Endothelial cell of umbilical vein (primary cell): ENCODE measurements at regions not wholly inside any gene's neighbourhood (a gene's known extent, or its start where the extent isn't known, plus 50 kb on each side); places are given as distances from the start of the nearest gene placed in this dataset.

Experiments
- BruUV-seq: library from RNA; stranded (reverse); fragments of 400-500 nt; replicated peaks from 2 replicates; lab custom pipeline; 2021; lab: Mats Ljungman, UMichigan
- CTCF ChIA-PET: fragments of 300-600, 350-600 bp; sonication (Branson Sonifier 250); formaldehyde crosslinking; loops from one replicate; lab custom pipeline; 2021; ENCODE audit warnings: antibody characterized with exemption, inconsistent platforms; lab: Charles Lee
- POLR2A ChIA-PET: fragments of 300-600, 350-600 bp; sonication (Branson Sonifier 250); formaldehyde crosslinking; loops from one replicate; lab custom pipeline; 2021; ENCODE audit warnings: antibody characterized with exemption, inconsistent platforms; lab: Charles Lee
- DNase-seq: peaks from one replicate; pipeline ENCODE4 v3.0.0-alpha.2; 2011; ENCODE audit warnings: low read depth, low spot score
- FAIRE-seq: peaks from 2 replicates; lab custom pipeline; 2011; peaks lifted over from hg19 to GRCh38; lab: Jason Lieb, UNC
- H2AFZ ChIP-seq: 2 replicates; pipeline ENCODE4 v1.6.0; 2012; ENCODE audit warnings: low read depth, low read length, control low read depth, inconsistent platforms
- H3K27ac ChIP-seq: 2 replicates; pipeline ENCODE4 v1.5.1; 2011; ENCODE audit warnings: low read depth, mild to moderate bottlenecking, control low read depth, low read length, moderate library complexity; ENCODE audit not compliant: insufficient read depth
- H3K27me3 ChIP-seq, 2 experiments: 2 replicates each; pipeline versions ENCODE4 v1.6.0 to v1.6.1; 2011; ENCODE audit warnings: low read length in 2 of 2, mixed read lengths in 1 of 2; ENCODE audit not compliant: control insufficient read depth in 2 of 2, insufficient read depth in 2 of 2
- H3K36me3 ChIP-seq, 2 experiments: 2 replicates in 1 of 2; 3 replicates in 1 of 2; pipeline ENCODE4 v1.5.1; 2011; ENCODE audit warnings: low read length in 2 of 2, mild to moderate bottlenecking in 1 of 2, moderate library complexity in 1 of 2; ENCODE audit not compliant: control insufficient read depth in 2 of 2, insufficient read depth in 2 of 2; ENCODE audit errors: extremely low read depth in 1 of 2
- H3K4me1 ChIP-seq: 3 replicates; pipeline ENCODE4 v1.5.1; 2011; ENCODE audit warnings: mild to moderate bottlenecking, low read length; ENCODE audit not compliant: control insufficient read depth, insufficient read depth; ENCODE audit errors: extremely low read depth
- H3K4me2 ChIP-seq: 2 replicates; pipeline ENCODE4 v1.6.1; 2011; ENCODE audit warnings: low read length, control low read depth, mixed read lengths; ENCODE audit not compliant: insufficient read depth
- H3K4me3 ChIP-seq, 3 experiments: fragments of 200-600 bp in 1 of 3; sonication (generic), shearing (Covaris generic) in 1 of 3; replicated peaks in 1 of 3; 2 replicates each; pipeline ENCODE4 v1.5.1; 2011 to 2016; ENCODE audit warnings: control low read depth in 3 of 3, low read length in 3 of 3, mild to moderate bottlenecking in 2 of 3, inconsistent platforms in 1 of 3, low read depth in 1 of 3, moderate library complexity in 1 of 3; ENCODE audit not compliant: insufficient read depth in 1 of 3
- H3K79me2 ChIP-seq: 2 replicates; pipeline ENCODE4 v1.6.0; 2012; ENCODE audit warnings: low read length, inconsistent platforms; ENCODE audit not compliant: control insufficient read depth, insufficient read depth
- H3K9ac ChIP-seq: replicated peaks from 2 replicates; pipeline ENCODE3; 2011; ENCODE audit warnings: low read length, control low read depth; ENCODE audit not compliant: insufficient read depth; ENCODE audit errors: extremely low read depth
- H3K9me1 ChIP-seq: replicated peaks from 3 replicates; pipeline ENCODE4 v1.6.0; 2011; ENCODE audit warnings: mild to moderate bottlenecking, low read length; ENCODE audit not compliant: control insufficient read depth, insufficient read depth; ENCODE audit errors: extremely low read depth
- H3K9me3 ChIP-seq: replicated peaks from 2 replicates; pipeline ENCODE4 v1.5.1; 2012; ENCODE audit warnings: low read length, inconsistent platforms; ENCODE audit not compliant: control insufficient read depth, insufficient read depth
- H4K20me1 ChIP-seq: replicated peaks from 2 replicates; pipeline ENCODE3; 2011; ENCODE audit warnings: mild to moderate bottlenecking, low read length; ENCODE audit not compliant: control insufficient read depth, insufficient read depth; ENCODE audit errors: extremely low read depth
- EZH2 ChIP-seq: IDR thresholded peaks from 2 replicates; pipeline ENCODE4 v1.6.1; 2012; ENCODE audit warnings: borderline replicate concordance, low read depth, mild to moderate bottlenecking, moderate library complexity, low read length, inconsistent platforms; ENCODE audit not compliant: severe bottlenecking
- FOS ChIP-seq: IDR thresholded peaks from 2 replicates; pipeline ENCODE4 v1.6.1; 2011; ENCODE audit warnings: mild to moderate bottlenecking, low read length, moderate library complexity, borderline replicate concordance; ENCODE audit not compliant: insufficient read depth
- GATA2 ChIP-seq: IDR thresholded peaks from 2 replicates; pipeline ENCODE4 v1.7.0; 2011; ENCODE audit warnings: low read depth, mild to moderate bottlenecking, moderate library complexity, mixed read lengths, low read length; ENCODE audit not compliant: insufficient read length, insufficient read depth
- JUN ChIP-seq: IDR thresholded peaks from 2 replicates; pipeline ENCODE4 v1.6.1; 2011; ENCODE audit warnings: borderline replicate concordance, low read depth; ENCODE audit not compliant: insufficient read length, insufficient read depth
- MAX ChIP-seq: IDR thresholded peaks from 2 replicates; pipeline ENCODE4 v1.6.1; 2011; ENCODE audit not compliant: insufficient read depth, insufficient read length
- MYC ChIP-seq: IDR thresholded peaks from one replicate; pipeline ENCODE4 v1.6.1; 2011; ENCODE audit warnings: mild to moderate bottlenecking, low read depth, low read length
- POLR2A ChIP-seq: IDR thresholded peaks from 2 replicates; pipeline ENCODE4 v1.6.1; 2012; ENCODE audit warnings: low read depth, mild to moderate bottlenecking, control low read depth, low read length
- POLR2AphosphoS5 ChIP-seq: IDR thresholded peaks from 2 replicates; pipeline ENCODE4 v1.6.1; 2012; ENCODE audit warnings: low read depth, mild to moderate bottlenecking, control low read depth, low read length, moderate library complexity; ENCODE audit not compliant: insufficient read depth
- dilution Hi-C: fragments of 300-500 bp; cut with MboI; formaldehyde crosslinking; loops from one replicate; pipeline ENCODE4 v1.15.0; 2019; ENCODE audit warnings: low sequenced_read_pairs; ENCODE audit not compliant: extremely low pct_ligation_motif_present
- intact Hi-C: fragments of 100-400 bp; cut with micrococcal nuclease; formaldehyde crosslinking; loops from one replicate; pipeline ENCODE4 v1.10.0; 2022
- TF ChIP-seq, protein P1 (sequence below), 2 donors: IDR thresholded peaks; 1 replicate in 1 of 2; 2 replicates in 1 of 2; pipeline ENCODE4 v1.5.1; 2011; ENCODE audit warnings: low read length in 2 of 2, mild to moderate bottlenecking in 2 of 2, moderate library complexity in 2 of 2, control low read depth in 1 of 2, inconsistent platforms in 1 of 2, low read depth in 1 of 2; ENCODE audit not compliant: insufficient read depth in 1 of 2; ENCODE audit errors: extremely low read depth in 1 of 2

DNA sequence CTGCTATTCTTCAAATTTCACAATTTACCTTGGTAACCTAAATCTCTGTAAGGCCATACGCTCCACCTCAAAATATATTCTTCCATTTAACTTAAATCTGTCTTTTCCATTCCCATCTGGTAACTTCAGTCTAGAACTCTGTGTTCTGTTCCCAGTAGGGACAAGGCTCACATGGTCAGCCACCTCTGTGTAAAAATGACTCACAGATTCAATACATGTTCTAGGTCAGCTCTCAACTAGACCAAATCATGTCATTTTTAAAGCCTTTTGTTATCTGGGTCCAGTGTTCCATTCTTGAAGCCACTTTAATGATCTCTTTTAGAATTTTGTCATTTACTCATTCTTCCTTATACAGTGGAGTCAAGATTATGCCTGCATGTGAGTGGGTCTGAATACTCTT, 315.6 kb upstream of the CITED2 start:
- Histone ChIP-seq H3K4me3 (no peak overlapping the region), H4K20me1 (no peaks in the 10 kb centered on the region), H3K9ac (no peak overlapping the region), H3K36me3 (no peaks in the 10 kb centered on the region), H3K9me1 (no peaks in the 10 kb centered on the region), H3K27ac (no peak overlapping the region), H3K4me2 (no peak overlapping the region), H3K9me3 (no peaks in the 10 kb centered on the region), H3K79me2 (no peaks in the 10 kb centered on the region), H3K4me1 (no peaks in the 10 kb centered on the region), H2AFZ (no peak overlapping the region), H3K27me3 (no peaks in the 10 kb centered on the region)
- DNase-seq (no peak), FAIRE-seq (peak; percentile 15)
- dilution Hi-C loops (no loop called here), intact Hi-C loops (no loop called here)
- no TSS peak for BruUV-seq
- ChIA-PET POLR2A (no interaction called here), CTCF (no interaction called here)
- TF ChIP-seq POLR2AphosphoS5 (no peak), FOS (no peak), POLR2A (no peak), MAX (no peak), JUN (no peak), EZH2 (no peak), MYC (no peak), GATA2 (no peak)
- TF ChIP-seq, protein P1, sequence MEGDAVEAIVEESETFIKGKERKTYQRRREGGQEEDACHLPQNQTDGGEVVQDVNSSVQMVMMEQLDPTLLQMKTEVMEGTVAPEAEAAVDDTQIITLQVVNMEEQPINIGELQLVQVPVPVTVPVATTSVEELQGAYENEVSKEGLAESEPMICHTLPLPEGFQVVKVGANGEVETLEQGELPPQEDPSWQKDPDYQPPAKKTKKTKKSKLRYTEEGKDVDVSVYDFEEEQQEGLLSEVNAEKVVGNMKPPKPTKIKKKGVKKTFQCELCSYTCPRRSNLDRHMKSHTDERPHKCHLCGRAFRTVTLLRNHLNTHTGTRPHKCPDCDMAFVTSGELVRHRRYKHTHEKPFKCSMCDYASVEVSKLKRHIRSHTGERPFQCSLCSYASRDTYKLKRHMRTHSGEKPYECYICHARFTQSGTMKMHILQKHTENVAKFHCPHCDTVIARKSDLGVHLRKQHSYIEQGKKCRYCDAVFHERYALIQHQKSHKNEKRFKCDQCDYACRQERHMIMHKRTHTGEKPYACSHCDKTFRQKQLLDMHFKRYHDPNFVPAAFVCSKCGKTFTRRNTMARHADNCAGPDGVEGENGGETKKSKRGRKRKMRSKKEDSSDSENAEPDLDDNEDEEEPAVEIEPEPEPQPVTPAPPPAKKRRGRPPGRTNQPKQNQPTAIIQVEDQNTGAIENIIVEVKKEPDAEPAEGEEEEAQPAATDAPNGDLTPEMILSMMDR (IDR thresholded peaks at IDR 0.05; ENCODE audit: extremely low read depth in 1 of 2, insufficient read depth in 1 of 2, low read depth in 1 of 2, low read length in 2 of 2): no peak
